HG03196 (cell line): ENCODE measurements at regions not wholly inside any gene's neighbourhood (a gene's known extent, or its start where the extent isn't known, plus 50 kb on each side); places are given as distances from the start of the nearest gene placed in this dataset.
"Not testable (repeated sequence)": the region's sequence is repeated elsewhere in the genome, so short reads cannot be mapped to it uniquely, and the experiment has no call there.

Source experiments
- ATAC-seq: cut with Tn5 transposase; IDR thresholded peaks from one replicate; pipeline ENCODE4 v1.9.1; 2021; ENCODE audit not compliant: unreplicated experiment

GRCh38 chr2:61677942-61678341 lies 139.8 kb upstream of the XPO1 start:
- no peak for ATAC-seq

- ATAC-seq = no peak
These were observed 139.2 kb upstream of the XPO1 start for GRCh38 chr2:61677306-61677705.

GRCh38 chr2:61675204-61675603 lies 137.0 kb upstream of the XPO1 start:
- ATAC-seq = no peak

GRCh38 chr2:61671561-61672315 lies 133.6 kb upstream of the XPO1 start:
- no peak for ATAC-seq

GRCh38 chr2:61670591-61671501 lies 132.7 kb upstream of the XPO1 start:
- ATAC-seq = no peak

- no peak for ATAC-seq
These were observed 126.0 kb upstream of the XPO1 start for GRCh38 chr2:61664190-61664589.

GRCh38 chr2:61662990-61663389 lies 124.8 kb upstream of the XPO1 start:
- no peak for ATAC-seq

- ATAC-seq = no peak
These were observed 122.6 kb upstream of the XPO1 start for GRCh38 chr2:61660511-61661388.

- no peak for ATAC-seq
These were observed 121.0 kb upstream of the XPO1 start for GRCh38 chr2:61658841-61659780.

GRCh38 chr2:61649946-61650345 lies 111.8 kb upstream of the XPO1 start:
- ATAC-seq = not testable (repeated sequence)

- ATAC-seq = no peak
These were observed 110.9 kb upstream of the XPO1 start for GRCh38 chr2:61649021-61649420.

GRCh38 chr2:61647044-61647443 lies 108.9 kb upstream of the XPO1 start:
- no peak for ATAC-seq

GRCh38 chr2:61645911-61646310 lies 107.8 kb upstream of the XPO1 start:
- ATAC-seq = no peak

GRCh38 chr2:61643153-61643552 lies 105.0 kb upstream of the XPO1 start:
- ATAC-seq = not testable (repeated sequence)

- no peak for ATAC-seq
These were observed 102.2 kb upstream of the XPO1 start for GRCh38 chr2:61640406-61640805.

GRCh38 chr2:61639721-61640120 lies 101.6 kb upstream of the XPO1 start:
- no peak for ATAC-seq

- no peak for ATAC-seq
These were observed 98.5 kb upstream of the XPO1 start for GRCh38 chr2:61636686-61637085.

- ATAC-seq = no peak
These were observed 96.4 kb upstream of the XPO1 start for GRCh38 chr2:61634512-61634911.

- ATAC-seq = no peak
These were observed 95.1 kb upstream of the XPO1 start for GRCh38 chr2:61633250-61633649.
